ENCODE measurements at regions not wholly inside any gene's neighbourhood (a gene's known extent, or its start where the extent isn't known, plus 50 kb on each side); places are given as distances from the start of the nearest gene placed in this dataset.

DNA sequence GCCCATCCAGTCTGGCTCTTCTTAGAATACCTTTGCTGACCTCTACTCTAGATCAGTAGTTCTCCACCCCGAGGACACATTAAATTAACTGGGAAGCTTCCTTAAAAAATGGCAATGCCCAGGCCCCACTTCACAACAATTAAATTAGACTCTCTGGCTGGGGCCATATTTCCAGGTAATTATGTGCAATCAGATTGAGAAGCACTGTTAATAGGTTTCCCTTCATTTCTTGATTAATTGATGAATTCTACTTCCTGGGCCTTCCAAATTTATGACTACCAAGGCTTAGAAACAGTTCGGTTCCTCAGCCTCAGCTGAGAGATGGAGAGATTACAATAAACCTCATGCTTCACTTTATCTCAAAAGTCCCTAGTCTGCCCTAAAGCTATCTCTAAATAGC is 71.7 kb upstream of the LIMCH1 start:
- DNase-seq = no peak

DNA sequence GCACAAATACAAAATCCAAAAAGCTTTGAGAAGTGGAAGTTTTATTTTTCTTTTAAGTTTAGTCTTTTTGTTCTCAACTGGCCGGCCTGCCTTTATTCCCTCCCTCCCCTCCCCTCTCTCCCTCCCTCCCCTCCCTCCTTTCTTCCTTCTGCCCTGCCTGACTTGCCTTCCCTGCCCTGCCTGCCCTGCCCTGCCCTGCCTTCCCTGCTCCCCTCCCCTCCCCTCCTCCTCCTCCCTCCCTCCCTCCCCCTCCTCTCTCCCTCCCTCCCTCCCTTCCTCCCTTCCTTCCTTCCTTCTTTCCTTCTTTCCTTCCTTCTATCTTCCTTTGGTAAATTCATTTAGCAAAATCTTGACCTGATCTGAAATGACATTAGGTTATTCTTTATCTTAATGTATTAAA is 69.8 kb upstream of the LIMCH1 start:
- no peak for DNase-seq

DNA sequence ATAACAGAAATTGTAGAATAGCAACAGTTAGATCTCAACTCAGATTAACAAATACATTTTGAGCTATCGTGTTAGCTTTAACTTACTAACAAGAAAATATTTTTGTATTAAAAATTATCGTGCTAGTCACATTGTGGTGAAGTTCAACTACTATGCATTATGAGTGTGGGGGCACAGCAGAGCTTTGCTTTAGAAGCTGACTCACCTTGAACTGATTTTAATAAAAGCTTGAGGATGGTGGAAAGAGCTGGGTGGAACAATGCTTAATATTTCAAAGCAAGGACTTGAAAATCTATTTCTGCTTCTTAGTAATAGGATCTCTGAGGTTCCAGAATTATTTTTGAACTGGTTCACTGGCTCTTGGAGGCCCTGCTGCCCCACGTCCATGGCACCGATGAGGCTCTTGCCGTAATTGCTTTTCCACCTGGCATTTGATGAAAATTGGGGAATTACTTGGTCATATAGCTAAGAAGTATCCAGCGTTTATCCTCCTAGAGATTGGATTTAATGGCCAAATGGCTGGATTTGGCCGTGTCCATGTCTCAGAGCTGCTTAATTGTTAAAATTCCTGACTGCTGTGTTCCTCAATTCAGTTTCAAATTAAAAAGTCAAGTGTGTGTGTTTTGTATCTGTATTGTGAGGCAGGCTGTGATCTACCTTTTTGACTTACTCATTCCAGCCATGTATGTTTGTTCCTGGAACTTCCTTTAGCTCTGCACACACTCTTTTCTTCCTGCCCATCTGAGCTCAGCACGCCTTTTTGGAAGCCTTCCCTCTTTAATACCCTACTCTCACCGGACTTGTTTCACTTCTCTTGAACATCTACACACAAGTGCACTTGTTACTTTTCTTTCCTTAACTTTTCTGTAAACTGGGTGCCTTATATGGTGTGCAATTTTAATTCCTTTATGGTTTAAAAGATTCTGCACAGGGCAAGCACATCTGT is 66.6 kb upstream of the LIMCH1 start:
- no peak for DNase-seq

DNA sequence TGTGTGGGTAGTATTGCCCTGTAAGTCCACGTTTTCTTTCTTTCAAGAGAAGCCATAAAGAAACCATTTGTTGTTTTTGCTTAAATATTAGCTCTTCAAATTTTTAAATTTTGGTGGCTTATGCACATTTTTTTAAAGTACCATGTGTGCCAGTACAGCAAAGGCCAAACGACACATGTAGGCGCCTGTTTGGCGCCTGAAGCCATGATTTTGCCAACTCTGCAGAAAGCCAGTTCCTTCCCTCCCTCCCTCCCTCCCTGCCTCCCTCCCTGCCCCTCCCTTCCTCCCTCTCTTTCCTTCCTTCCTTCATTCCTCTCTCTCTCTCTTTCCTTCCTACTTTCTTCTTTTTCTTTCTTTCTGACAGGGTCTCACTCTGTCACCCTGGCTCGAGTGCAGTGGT is 65.9 kb upstream of the LIMCH1 start:
- DNase-seq = no peak

DNA sequence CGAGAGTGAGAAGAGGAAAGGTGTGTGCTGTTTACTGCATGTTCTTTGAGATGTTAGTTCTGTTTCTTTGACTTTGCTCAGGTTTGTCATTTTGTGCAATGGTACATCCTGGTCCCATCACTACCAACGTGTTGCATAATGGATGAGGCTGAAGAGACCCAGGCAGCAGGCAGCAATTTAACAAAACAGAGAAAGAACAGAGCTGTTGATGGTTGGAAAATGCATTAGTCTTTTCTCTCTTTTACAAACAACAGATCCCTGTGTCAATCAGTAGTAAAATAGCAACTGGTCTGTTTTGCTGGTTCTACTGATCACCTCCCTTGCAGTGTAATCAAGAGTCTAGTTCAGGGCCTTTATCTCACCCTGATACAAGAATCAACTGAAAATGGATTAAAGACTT is 64.8 kb upstream of the LIMCH1 start:
- no peak for DNase-seq

DNA sequence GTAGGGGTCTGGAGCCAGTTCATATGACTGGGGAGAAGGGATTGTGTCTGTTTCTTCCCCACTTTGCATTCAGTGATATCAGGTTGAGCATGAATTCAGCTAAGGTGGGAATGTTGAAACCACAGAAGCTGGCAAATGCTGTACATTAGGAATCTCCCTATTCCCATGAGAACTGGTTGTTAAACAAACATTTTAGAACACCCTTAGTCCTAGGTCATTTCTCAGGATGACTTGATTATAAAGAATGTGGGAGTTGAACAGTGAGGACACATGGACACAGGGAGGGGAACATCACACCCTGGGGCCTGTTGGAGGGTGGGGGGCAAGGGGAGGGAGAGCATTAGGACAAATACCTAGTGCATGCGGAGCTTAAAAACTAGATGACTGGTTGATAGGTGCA is 62.6 kb upstream of the LIMCH1 start:
- DNase-seq = no peak

DNA sequence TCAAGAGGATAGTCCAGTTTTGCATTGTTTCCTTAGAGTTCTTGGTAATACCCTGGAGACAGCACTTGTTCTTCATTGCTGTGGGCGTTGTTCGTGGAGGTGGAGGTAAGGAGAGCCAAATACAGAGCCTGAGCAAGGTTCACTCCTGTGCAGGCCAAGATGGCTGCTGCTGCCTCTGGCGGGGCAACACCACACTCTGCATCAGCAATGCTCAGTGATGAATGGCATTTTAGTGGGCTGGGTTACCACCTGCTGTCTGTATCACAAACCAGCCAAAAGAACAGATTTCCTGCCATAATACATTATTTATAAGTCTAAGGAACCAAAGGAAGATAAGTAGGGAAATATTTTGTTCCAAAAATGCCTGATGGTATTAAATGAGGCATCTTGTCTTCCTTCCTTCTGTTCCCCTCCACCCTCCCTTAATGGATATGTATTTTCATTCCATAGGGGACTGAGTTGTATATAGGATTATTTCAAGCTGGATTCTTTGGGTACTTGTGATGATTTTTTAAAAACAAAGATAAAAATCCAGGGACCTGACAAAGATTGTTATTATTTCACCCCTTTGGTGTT is 61.6 kb upstream of the LIMCH1 start:
- no peak for DNase-seq

DNA sequence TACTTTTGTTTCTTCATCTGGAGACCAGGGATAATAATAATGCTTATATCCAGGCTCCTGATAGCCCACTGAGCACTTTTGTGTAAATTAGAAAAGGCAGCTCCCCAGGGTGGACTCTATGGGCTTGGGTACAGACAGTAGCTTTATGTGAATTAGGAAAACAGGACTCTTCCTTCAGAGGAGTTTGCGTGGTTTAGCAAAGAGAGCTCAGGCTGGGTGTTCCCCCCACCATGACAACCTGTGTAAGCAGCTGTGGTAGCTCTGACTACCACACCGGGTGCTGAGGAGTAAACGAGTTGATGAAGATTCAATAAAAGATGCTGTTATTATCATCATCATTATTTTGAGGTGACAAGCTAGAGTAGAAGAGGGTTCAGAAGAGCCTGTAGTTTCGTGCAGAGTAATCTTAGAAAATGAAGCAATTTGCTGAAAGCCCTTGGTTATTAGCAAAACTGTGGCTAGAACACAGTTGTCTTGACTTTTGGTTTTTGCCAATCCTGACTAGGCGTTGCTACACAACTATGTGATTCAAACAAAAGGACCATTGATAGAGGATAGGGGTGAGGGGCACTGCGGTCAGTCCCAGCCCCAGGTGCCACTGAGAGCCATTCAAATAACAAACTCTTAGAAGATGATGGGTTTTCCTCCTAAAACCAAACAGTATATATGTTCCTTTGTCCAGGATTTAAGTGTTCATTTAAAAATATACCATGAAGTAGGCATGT is 60.6 kb upstream of the LIMCH1 start:
- DNase-seq = no peak

DNA sequence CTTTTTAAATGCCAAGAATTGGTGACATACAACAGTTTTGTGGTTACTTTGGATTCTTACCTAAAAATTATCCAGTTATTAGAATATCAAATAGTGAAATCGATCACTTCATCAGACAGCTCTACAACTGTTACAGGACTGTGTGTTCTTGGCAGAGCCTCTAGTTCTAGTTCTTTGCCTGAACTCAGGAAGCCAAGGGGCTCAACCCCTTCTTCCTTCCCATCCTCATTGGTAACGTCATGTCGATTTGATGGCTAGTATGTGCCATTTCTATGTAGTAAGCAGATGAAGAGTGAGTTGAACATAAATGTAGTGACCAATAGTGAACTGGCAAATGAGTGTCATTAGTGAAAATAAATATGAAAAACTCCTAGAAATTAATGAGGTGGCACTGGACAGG is 59.4 kb upstream of the LIMCH1 start:
- no peak for DNase-seq

DNA sequence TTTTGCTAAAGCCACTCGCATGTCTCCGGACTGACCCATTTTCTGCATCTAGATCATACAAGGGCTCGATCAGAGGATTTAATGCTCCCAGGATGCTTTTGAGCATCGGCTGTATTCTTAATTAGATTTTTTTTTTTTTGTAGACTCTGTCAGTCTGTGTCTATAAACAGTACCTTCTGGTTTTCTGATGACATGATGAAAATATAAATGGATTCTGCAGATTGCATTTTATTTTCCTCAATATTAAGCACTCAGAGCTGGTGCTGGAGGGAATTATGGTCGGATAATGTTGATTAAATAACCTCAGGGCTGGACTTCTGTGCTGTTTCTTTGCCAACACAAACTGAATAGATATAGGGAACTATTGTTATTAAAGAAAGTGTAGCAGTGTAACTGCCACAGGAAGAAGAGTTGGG is 57.1 kb upstream of the LIMCH1 start:
- no peak for DNase-seq

DNA sequence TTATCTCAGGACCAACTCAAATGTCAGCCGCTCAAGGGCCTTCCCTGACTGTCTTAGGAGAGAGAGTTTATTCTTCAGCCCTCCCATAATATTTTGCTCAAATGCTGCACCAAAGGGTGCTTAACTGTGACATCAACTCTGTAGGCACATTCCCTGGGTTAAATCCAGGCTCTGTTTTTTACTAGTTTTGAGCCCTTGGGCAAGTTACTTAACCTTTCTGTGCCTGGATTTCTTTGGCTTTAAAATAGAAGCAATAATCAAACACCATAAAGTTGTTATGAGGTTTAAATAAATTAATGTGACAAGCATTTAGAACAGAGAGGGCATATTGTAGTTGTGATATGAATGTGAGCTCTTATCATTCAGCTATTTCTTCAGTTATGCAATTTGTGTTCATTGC is 54.2 kb upstream of the LIMCH1 start:
- DNase-seq = no peak

DNA sequence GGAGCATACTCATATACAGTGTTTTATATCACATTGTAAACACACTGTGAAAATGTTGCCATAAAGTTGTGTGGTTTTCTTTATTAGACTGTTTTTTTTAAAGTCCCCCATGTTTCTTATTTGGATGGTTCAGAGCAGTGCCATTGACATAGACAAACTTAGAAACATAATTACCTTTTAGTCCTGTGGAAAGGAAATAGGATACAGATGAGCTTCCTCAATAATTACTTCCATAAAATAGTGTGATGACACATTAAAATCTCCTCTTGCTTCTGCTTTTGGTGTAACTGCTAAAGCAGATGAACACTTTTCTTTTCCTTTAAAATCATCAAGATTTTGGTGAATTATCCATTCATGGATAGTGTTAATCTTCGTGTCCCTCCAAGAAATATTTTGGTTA is 52.9 kb upstream of the LIMCH1 start:
- no peak for DNase-seq

DNA sequence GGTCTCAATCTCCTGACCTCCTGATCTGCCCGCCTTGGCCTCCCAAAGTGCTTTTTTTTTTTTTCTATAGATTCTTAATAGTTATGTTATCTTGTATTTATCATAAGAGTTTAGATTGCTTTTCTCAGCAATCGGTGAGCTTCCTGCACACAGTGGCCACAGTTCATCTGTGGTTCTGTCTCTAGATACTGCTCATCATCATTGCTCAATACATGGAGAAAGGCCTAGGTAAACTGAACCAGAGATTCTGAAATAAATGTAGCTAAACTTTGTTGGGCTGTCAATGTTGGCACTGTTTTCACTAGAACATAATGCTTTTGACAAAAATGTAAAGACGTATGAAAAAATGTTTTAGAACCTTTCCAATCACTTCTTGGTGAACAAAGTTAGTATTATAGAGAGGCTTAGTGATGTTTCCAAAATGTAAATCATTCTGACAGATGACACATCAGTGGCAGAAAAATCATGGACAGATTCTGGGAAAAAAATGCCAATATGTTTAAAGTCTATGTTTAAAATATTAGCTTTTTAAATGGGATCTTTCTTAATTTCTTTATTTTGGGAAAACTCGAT is 50.0 kb upstream of the LIMCH1 start:
- DNase-seq = no peak
